Heart left ventricle (tissue), 16 donors: ENCODE measurements at regions not wholly inside any gene's neighbourhood (a gene's known extent, or its start where the extent isn't known, plus 50 kb on each side); places are given as distances from the start of the nearest gene placed in this dataset.

Experiments
- ATAC-seq, 4 donors: fragments of 200-7000 bp; cut with Tn5 transposase; one replicate each; pipeline ENCODE4 v1.9.1; 2020 to 2022; ENCODE audit warnings: moderate library complexity in 4 of 4, mild to moderate bottlenecking in 3 of 4, moderate number of reproducible peaks in 1 of 4
- DNase-seq, 5 donors: peaks; one replicate each; pipeline ENCODE4 v3.0.0-alpha.2; 2020
- H3K27ac ChIP-seq, 12 donors: fragments of 200-600 bp; sonication (generic) in 4 of 12; one replicate each; pipeline versions ENCODE4 v1.5.0 to v1.8.0; 2016 to 2022; ENCODE audit warnings: mild to moderate bottlenecking in 2 of 12
- H3K27me3 ChIP-seq, 9 donors: fragments of 200-600 bp; sonication (generic) in 2 of 9; one replicate each; pipeline versions ENCODE4 v1.5.1 to v1.8.0; 2016 to 2022; ENCODE audit warnings: mild to moderate bottlenecking in 3 of 9
- H3K36me3 ChIP-seq, 9 donors: fragments of 200-600 bp; sonication (generic) in 2 of 9; one replicate each; pipeline versions ENCODE4 v1.5.0 to v1.8.0; 2018 to 2022; ENCODE audit warnings: mild to moderate bottlenecking in 2 of 9
- H3K4me1 ChIP-seq, 12 donors: fragments of 200-600 bp; sonication (generic) in 4 of 12; one replicate each; pipeline versions ENCODE4 v1.5.0 to v1.8.0; 2016 to 2022; ENCODE audit warnings: mild to moderate bottlenecking in 3 of 12
- H3K4me3 ChIP-seq, 12 donors: fragments of 200-600 bp; sonication (generic) in 4 of 12; one replicate each; pipeline versions ENCODE4 v1.5.0 to v1.8.0; 2017 to 2022; ENCODE audit warnings: mild to moderate bottlenecking in 9 of 12, moderate library complexity in 4 of 12
- H3K9me3 ChIP-seq, 12 donors: fragments of 200-600 bp; sonication (generic) in 4 of 12; one replicate each; pipeline versions ENCODE4 v1.5.0 to v1.8.0; 2016 to 2022; ENCODE audit warnings: mild to moderate bottlenecking in 1 of 12
- CTCF ChIP-seq, 12 donors: fragments of 200-600 bp; sonication (generic) in 4 of 12; IDR thresholded peaks; one replicate each; pipeline versions ENCODE4 v1.5.0 to v1.8.0; 2018 to 2022; ENCODE audit warnings: antibody characterized with exemption in 12 of 12, mild to moderate bottlenecking in 5 of 12
- POLR2A ChIP-seq, 2 donors: fragments of 450-650 bp; IDR thresholded peaks; one replicate each; pipeline ENCODE4 v1.6.1; 2017; ENCODE audit warnings: antibody characterized with exemption in 2 of 2, mild to moderate bottlenecking in 2 of 2, moderate library complexity in 2 of 2
- WGBS, 4 donors: extraction: QIAGEN DNeasy Blood & Tissue Kit in 2 of 4; methylation state at CpG; one replicate each; pipeline versions ENCODE4 v1.1.5 to v1.1.7; 2013 to 2018; 5-methylcytosine and 5-hydroxymethylcytosine counted together
- intact Hi-C, 10 donors: fragments of 100-400 bp; cut with DNase I; formaldehyde crosslinking; loops; one replicate each; pipeline versions ENCODE4 v1.11.1 to v1.14.2; 2022
- donor health status: ischemic (EF 13 %, LVEDD 7.1; RV severe dilation, severe dysfunction).
- donor health status: healthy with polysubstance abuse.
- donor health status: DM: no; HTN: yes; CAD: no.
- donor health status: DM: no; HTN: no; CAD: no.
- donor health status: ischemic (EF 25% LVEDD 6.9; RV normal size, moderate dysfunction).
- donor health status: ischemic (EF 25% LVEDD 5.7; RV mildly dilated, moderate dysfunction).
- donor health status: healthy.
- donor health status: DM: yes; HTN: yes; CAD: no.
- donor health status: ischemic (EF 35%, LVEDD 5.7; RV mildly dilated, moderate dysfunction).
- donor health status: nonischemic (EF 11% LVEDD 7.7; RV severe dilation, severe dysfunction).
- donor health status: DM: yes; HTN: yes; CAD: no.
- donor health status: PGD.
- donor health status: ischemic (EF 29% LVEDD 5.4; RV normal size, mild dysfunction).
- donor health status: nonischemic (EF 23%, LVEDD 6.1; RV moderate dilation, normal function).

- DNase-seq: no peak
- no peak for ATAC-seq
- Histone ChIP-seq H3K27ac (no peak overlapping the region), H3K36me3 (no peaks in the 10 kb centered on the region), H3K4me3 (no peak overlapping the region), H3K27me3 (no peaks in the 10 kb centered on the region), H3K9me3 (no peaks in the 10 kb centered on the region), H3K4me1 (peaks cover 0 to 25% (median 0%) of the 10 kb centered on the region in 12 donors)
- WGBS, 4 donors: 60 to 78% (median 66%) methylated on average over 4 of the region's 4 CpGs
- intact Hi-C loops: no loop called here
- no peak for TF ChIP-seq CTCF (IDR thresholded peaks at IDR 0.05)
- no peak for TF ChIP-seq POLR2A (IDR thresholded peaks at IDR 0.05)
Measured at GRCh38 chr7:135831455-135832195, 83.0 kb upstream of the FAM180A start.

- H3K27ac ChIP-seq: no peak overlapping the region
- H3K4me3 ChIP-seq: no peak overlapping the region
- DNase-seq: no peak
- H3K9me3 ChIP-seq: no peaks in the 10 kb centered on the region
- 89 to 95% (median 94%) methylated on average over 9 of the region's 9 CpGs for WGBS, 4 donors
- H3K36me3 ChIP-seq: no peaks in the 10 kb centered on the region
- H3K4me1 ChIP-seq: peaks cover 0 to 12% (median 0%) of the 10 kb centered on the region in 12 donors
- no peak for TF ChIP-seq CTCF (IDR thresholded peaks at IDR 0.05)
- TF ChIP-seq POLR2A (IDR thresholded peaks at IDR 0.05): no peak
- intact Hi-C loops: loop anchor here in 1 of 10 donors (10.0 kb wide), 1 partner anchor 86 kb away; no protein-coding TSS in a partner anchor
- ATAC-seq: no peak
- H3K27me3 ChIP-seq: no peaks in the 10 kb centered on the region
Measured at GRCh38 chr7:135828604-135829003, 80.0 kb upstream of the FAM180A start.

GRCh38 chr7:135827391-135827790 lies 78.8 kb upstream of the FAM180A start:
- no peak for ATAC-seq
- TF ChIP-seq POLR2A (IDR thresholded peaks at IDR 0.05): no peak
- TF ChIP-seq CTCF (IDR thresholded peaks at IDR 0.05): no peak
- Histone ChIP-seq H3K27ac (no peak overlapping the region), H3K27me3 (no peaks in the 10 kb centered on the region), H3K9me3 (no peaks in the 10 kb centered on the region), H3K36me3 (no peaks in the 10 kb centered on the region), H3K4me1 (peaks cover 0 to 7% (median 0%) of the 10 kb centered on the region in 12 donors), H3K4me3 (no peak overlapping the region)
- intact Hi-C loops: loop anchor here in 1 of 10 donors (10.0 kb wide), 1 partner anchor 87 kb away; no protein-coding TSS in a partner anchor
- WGBS, 4 donors: 60 to 80% (median 73%) methylated on average over 2 of the region's 2 CpGs
- DNase-seq: no peak

GRCh38 chr7:135825406-135825805 lies 76.8 kb upstream of the FAM180A start:
- TF ChIP-seq CTCF (IDR thresholded peaks at IDR 0.05): peak in 1 of 12 donors; percentile 3
- no peak for TF ChIP-seq POLR2A (IDR thresholded peaks at IDR 0.05)
- H3K4me3 ChIP-seq: no peak overlapping the region
- H3K9me3 ChIP-seq: no peaks in the 10 kb centered on the region
- no peaks in the 10 kb centered on the region for H3K36me3 ChIP-seq
- no peak for DNase-seq
- peaks cover 0 to under 1% (median 0%) of the 10 kb centered on the region in 12 donors for H3K4me1 ChIP-seq
- H3K27ac ChIP-seq: no peak overlapping the region
- no peaks in the 10 kb centered on the region for H3K27me3 ChIP-seq
- no peak for ATAC-seq
- 74 to 85% (median 82%) methylated on average over 9 of the region's 9 CpGs for WGBS, 4 donors
- intact Hi-C loops: loop anchor here in 1 of 10 donors (10.0 kb wide), 1 partner anchor 89 kb away; no protein-coding TSS in a partner anchor
